ENCODE measurements at regions not wholly inside any gene's neighbourhood (a gene's known extent, or its start where the extent isn't known, plus 50 kb on each side); places are given as distances from the start of the nearest gene placed in this dataset.

- Histone ChIP-seq H3K9me3 (no peaks in the 10 kb centered on the region), H3K4me1 (no peaks in the 10 kb centered on the region), H3K27ac (no peak overlapping the region), H3K4me3 (no peak overlapping the region), H3K27me3 (no peaks in the 10 kb centered on the region), H3K36me3 (no peaks in the 10 kb centered on the region)
- TF ChIP-seq, protein P1, sequence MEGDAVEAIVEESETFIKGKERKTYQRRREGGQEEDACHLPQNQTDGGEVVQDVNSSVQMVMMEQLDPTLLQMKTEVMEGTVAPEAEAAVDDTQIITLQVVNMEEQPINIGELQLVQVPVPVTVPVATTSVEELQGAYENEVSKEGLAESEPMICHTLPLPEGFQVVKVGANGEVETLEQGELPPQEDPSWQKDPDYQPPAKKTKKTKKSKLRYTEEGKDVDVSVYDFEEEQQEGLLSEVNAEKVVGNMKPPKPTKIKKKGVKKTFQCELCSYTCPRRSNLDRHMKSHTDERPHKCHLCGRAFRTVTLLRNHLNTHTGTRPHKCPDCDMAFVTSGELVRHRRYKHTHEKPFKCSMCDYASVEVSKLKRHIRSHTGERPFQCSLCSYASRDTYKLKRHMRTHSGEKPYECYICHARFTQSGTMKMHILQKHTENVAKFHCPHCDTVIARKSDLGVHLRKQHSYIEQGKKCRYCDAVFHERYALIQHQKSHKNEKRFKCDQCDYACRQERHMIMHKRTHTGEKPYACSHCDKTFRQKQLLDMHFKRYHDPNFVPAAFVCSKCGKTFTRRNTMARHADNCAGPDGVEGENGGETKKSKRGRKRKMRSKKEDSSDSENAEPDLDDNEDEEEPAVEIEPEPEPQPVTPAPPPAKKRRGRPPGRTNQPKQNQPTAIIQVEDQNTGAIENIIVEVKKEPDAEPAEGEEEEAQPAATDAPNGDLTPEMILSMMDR (IDR thresholded peaks at IDR 0.05): no peak
- TF ChIP-seq POLR2AphosphoS5 (IDR thresholded peaks at IDR 0.05): no peak
- TF ChIP-seq POLR2A (IDR thresholded peaks at IDR 0.05): no peak
- TF ChIP-seq EP300 (IDR thresholded peaks at IDR 0.05): no peak
- ATAC-seq (ENCODE audit: low FRiP score in 2 of 2): no peak
- DNase-seq: no peak
- 40 to 47% methylated on average over 5 of the region's 5 CpGs for WGBS, 2 donors
Observed at GRCh38 chr9:118336250-118336942, 632.2 kb downstream of the TLR4 start.

DNA sequence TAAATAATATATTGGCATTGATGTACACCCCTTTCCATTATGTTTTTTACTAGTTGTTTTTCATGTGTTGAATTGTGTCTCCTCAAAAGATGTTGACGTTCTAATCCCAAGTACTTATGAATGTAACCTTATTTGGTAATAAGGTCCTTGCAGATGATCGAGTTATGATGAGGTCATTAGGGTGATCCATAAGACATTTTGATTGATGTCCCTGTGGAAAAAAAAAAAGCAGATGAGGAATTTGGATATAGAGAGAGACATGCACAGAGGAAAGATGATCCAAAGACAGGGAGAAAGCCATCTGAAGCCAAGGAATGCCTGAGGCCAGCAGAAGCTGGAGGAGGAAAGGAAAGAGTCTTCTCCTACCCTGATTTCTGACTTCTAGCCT is 632.7 kb downstream of the TLR4 start:
- ATAC-seq (ENCODE audit: low FRiP score in 2 of 2) (no peak), DNase-seq (no peak)
- Histone ChIP-seq H3K27ac (no peak overlapping the region), H3K9me3 (no peaks in the 10 kb centered on the region), H3K4me3 (no peak overlapping the region), H3K27me3 (no peaks in the 10 kb centered on the region), H3K4me1 (no peaks in the 10 kb centered on the region), H3K36me3 (no peaks in the 10 kb centered on the region)
- TF ChIP-seq, protein P1 (IDR thresholded peaks at IDR 0.05): no peak
- TF ChIP-seq POLR2AphosphoS5 (IDR thresholded peaks at IDR 0.05) (no peak), EP300 (IDR thresholded peaks at IDR 0.05) (no peak), POLR2A (IDR thresholded peaks at IDR 0.05) (no peak)
- 64 to 78% methylated on average over 2 of the region's 2 CpGs for WGBS, 2 donors

- Histone ChIP-seq H3K27ac (no peak overlapping the region), H3K4me3 (no peak overlapping the region), H3K36me3 (no peaks in the 10 kb centered on the region), H3K9me3 (no peaks in the 10 kb centered on the region), H3K4me1 (no peaks in the 10 kb centered on the region), H3K27me3 (no peaks in the 10 kb centered on the region)
- TF ChIP-seq POLR2A (IDR thresholded peaks at IDR 0.05) (no peak), POLR2AphosphoS5 (IDR thresholded peaks at IDR 0.05) (no peak), EP300 (IDR thresholded peaks at IDR 0.05) (no peak)
- TF ChIP-seq, protein P1 (IDR thresholded peaks at IDR 0.05): no peak
- WGBS, 2 donors: 86 to 87% methylated on average over 4 of the region's 4 CpGs
- ATAC-seq (ENCODE audit: low FRiP score in 2 of 2) (no peak), DNase-seq (no peak)
Observed at GRCh38 chr9:118360036-118360435, 655.8 kb downstream of the TLR4 start.

DNA sequence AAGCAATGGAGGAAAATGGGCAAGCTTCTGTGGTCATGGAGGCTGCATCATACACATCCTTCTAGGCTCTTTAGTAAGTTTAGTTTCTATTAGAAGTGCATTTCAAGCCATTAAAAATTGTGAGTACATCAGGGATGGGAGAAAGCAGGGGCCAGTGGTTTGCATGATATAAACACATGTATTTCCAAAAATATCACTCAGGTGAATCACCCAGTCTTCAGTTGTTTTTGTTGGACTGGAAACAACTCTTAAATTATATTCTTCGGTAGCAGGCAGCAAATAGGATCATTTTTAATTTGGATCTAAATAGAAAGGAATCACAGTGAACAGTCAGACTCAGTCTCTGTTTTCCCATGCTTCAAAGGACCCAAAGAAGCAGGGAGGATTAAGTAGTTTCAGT is 657.9 kb downstream of the TLR4 start:
- H3K4me3 ChIP-seq: no peak overlapping the region
- H3K27me3 ChIP-seq: no peaks in the 10 kb centered on the region
- H3K9me3 ChIP-seq: no peaks in the 10 kb centered on the region
- TF ChIP-seq, protein P1 (IDR thresholded peaks at IDR 0.05): no peak
- no peak for TF ChIP-seq POLR2A (IDR thresholded peaks at IDR 0.05)
- no peak for TF ChIP-seq EP300 (IDR thresholded peaks at IDR 0.05)
- DNase-seq: no peak
- no peaks in the 10 kb centered on the region for H3K36me3 ChIP-seq
- no peaks in the 10 kb centered on the region for H3K4me1 ChIP-seq
- no peak overlapping the region for H3K27ac ChIP-seq
- no peak for ATAC-seq (ENCODE audit: low FRiP score in 2 of 2)
- 79 to 93% methylated on average over 1 of the region's 1 CpG for WGBS, 2 donors

GRCh38 chr9:118362596-118362995 is 658.4 kb downstream of the TLR4 start:
- TF ChIP-seq POLR2A (IDR thresholded peaks at IDR 0.05) (no peak), POLR2AphosphoS5 (IDR thresholded peaks at IDR 0.05) (no peak), EP300 (IDR thresholded peaks at IDR 0.05) (no peak)
- TF ChIP-seq, protein P1 (IDR thresholded peaks at IDR 0.05): no peak
- WGBS, 2 donors: 66% methylated on average over 3 of the region's 3 CpGs
- Histone ChIP-seq H3K9me3 (no peaks in the 10 kb centered on the region), H3K4me1 (no peaks in the 10 kb centered on the region), H3K27ac (no peak overlapping the region), H3K27me3 (no peaks in the 10 kb centered on the region), H3K36me3 (no peaks in the 10 kb centered on the region), H3K4me3 (no peak overlapping the region)
- ATAC-seq (ENCODE audit: low FRiP score in 2 of 2): no peak
- no peak for DNase-seq

Measured in upper lobe of left lung (tissue), 6 donors.